Activated T-cell treated with anti-CD3 and anti-CD28 coated beads, Interleukin-2, amount 50 U/mL, for 1 hour (primary cell): ENCODE measurements at regions not wholly inside any gene's neighbourhood (a gene's known extent, or its start where the extent isn't known, plus 50 kb on each side); places are given as distances from the start of the nearest gene placed in this dataset.

Experiments used
- DNase-seq: peaks from one replicate; pipeline ENCODE4 v3.0.0-alpha.2; 2020

GRCh38 chr7:144936314-144936713 is 100.5 kb upstream of the TPK1 start:
- no peak for DNase-seq

GRCh38 chr7:144910411-144910810 is 74.6 kb upstream of the TPK1 start:
- no peak for DNase-seq

- DNase-seq = no peak
These were observed 73.2 kb upstream of the TPK1 start for GRCh38 chr7:144908943-144909556.

- no peak for DNase-seq
These were observed 72.5 kb upstream of the TPK1 start for GRCh38 chr7:144908324-144908723.

- DNase-seq = no peak
These were observed 71.7 kb upstream of the TPK1 start for GRCh38 chr7:144907577-144907976.

- DNase-seq = no peak
These were observed 67.3 kb upstream of the TPK1 start for GRCh38 chr7:144903201-144903600.

GRCh38 chr7:144892761-144893160 is 56.9 kb upstream of the TPK1 start:
- no peak for DNase-seq
